ENCODE measurements at regions not wholly inside any gene's neighbourhood (a gene's known extent, or its start where the extent isn't known, plus 50 kb on each side); places are given as distances from the start of the nearest gene placed in this dataset.
"Not testable (repeated sequence)": the region's sequence is repeated elsewhere in the genome, so short reads cannot be mapped to it uniquely, and the experiment has no call there.

- Histone ChIP-seq H3K27ac (no peak overlapping the region), H3K4me1 (ENCODE audit: low read depth) (no peaks in the 10 kb centered on the region), H3K36me3 (no peaks in the 10 kb centered on the region), H3K9me3 (ENCODE audit: low read depth) (no peaks in the 10 kb centered on the region), H3K4me3 (no peak overlapping the region), H3K27me3 (no peaks in the 10 kb centered on the region)
- no peak for DNase-seq (ENCODE audit: low read depth in 1 of 2, low spot score in 1 of 2)
- TF ChIP-seq, protein P1, sequence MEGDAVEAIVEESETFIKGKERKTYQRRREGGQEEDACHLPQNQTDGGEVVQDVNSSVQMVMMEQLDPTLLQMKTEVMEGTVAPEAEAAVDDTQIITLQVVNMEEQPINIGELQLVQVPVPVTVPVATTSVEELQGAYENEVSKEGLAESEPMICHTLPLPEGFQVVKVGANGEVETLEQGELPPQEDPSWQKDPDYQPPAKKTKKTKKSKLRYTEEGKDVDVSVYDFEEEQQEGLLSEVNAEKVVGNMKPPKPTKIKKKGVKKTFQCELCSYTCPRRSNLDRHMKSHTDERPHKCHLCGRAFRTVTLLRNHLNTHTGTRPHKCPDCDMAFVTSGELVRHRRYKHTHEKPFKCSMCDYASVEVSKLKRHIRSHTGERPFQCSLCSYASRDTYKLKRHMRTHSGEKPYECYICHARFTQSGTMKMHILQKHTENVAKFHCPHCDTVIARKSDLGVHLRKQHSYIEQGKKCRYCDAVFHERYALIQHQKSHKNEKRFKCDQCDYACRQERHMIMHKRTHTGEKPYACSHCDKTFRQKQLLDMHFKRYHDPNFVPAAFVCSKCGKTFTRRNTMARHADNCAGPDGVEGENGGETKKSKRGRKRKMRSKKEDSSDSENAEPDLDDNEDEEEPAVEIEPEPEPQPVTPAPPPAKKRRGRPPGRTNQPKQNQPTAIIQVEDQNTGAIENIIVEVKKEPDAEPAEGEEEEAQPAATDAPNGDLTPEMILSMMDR (IDR thresholded peaks at IDR 0.05; ENCODE audit: low read depth, low read length) = no peak
Measured at GRCh38 chr4:120000591-120001296, 65.9 kb downstream of the MAD2L1 start.

DNA sequence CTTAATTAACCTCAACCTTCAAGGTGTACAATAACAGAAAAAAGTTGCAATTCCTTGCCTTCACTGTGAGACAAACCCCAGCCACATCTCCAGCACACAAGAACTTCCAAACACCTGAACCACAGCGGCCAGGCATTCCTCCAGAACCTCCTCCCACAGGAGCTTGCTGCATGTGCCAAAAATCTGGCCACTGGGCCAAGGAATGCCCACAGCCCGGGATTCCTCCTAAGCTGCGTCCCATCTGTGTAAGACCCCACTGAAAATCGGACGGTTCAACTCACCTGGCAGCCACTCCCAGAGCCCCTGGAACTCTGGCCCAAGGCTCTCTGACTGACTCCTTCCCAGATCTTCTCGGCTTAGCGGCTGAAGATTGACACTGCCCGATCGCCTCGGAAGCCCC is 70.6 kb downstream of the MAD2L1 start:
- not testable (repeated sequence) for H3K9me3 ChIP-seq (ENCODE audit: low read depth); H3K27me3 ChIP-seq; H3K36me3 ChIP-seq; H3K4me1 ChIP-seq (ENCODE audit: low read depth); H3K27ac ChIP-seq; H3K4me3 ChIP-seq; DNase-seq (ENCODE audit: low read depth in 1 of 2, low spot score in 1 of 2)

DNA sequence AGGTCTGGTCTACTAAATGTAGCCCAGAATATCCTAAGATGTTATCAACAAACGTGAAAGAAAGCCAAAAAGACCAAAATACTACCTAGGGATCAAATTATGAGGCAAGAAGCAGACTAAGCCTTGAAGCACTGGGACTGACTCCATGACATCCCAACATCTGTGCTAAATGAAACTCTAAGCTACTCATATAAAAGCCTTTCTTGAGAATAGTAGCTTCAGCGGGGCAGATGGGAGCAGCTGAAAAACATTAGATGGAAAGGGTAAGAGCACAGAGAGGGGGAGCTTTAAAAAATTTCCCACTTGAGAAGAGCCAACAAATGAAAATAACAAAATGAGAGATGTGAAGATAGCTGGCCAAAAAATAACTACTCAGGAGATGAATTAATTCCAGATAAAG is 81.7 kb downstream of the MAD2L1 start:
- H3K4me1 ChIP-seq (ENCODE audit: low read depth) = no peaks in the 10 kb centered on the region
- no peaks in the 10 kb centered on the region for H3K27me3 ChIP-seq
- no peaks in the 10 kb centered on the region for H3K9me3 ChIP-seq (ENCODE audit: low read depth)
- no peak overlapping the region for H3K4me3 ChIP-seq
- no peak for DNase-seq (ENCODE audit: low read depth in 1 of 2, low spot score in 1 of 2)
- H3K27ac ChIP-seq = no peak overlapping the region
- H3K36me3 ChIP-seq = no peaks in the 10 kb centered on the region
- TF ChIP-seq, protein P1 (IDR thresholded peaks at IDR 0.05; ENCODE audit: low read depth, low read length) = no peak

DNA sequence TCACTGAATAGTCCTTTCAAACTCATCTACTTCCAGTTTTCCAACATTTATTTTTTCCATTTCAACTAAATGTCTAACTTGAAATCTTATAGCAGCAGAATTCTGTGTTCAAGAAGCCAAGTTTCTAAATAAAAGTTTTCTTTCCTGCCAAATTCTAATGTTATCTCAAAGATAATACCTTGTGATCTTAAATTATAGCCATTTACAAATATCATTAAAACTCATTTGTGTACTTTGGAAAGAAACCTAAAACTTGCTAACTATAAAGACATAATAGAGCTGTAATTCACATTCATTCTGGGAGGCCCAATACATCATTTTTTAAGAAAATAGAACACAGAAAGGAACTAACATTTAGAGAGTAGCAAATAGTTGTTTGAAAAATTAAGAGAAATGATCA is 83.9 kb downstream of the MAD2L1 start:
- Histone ChIP-seq H3K9me3 (ENCODE audit: low read depth) (no peaks in the 10 kb centered on the region), H3K36me3 (no peaks in the 10 kb centered on the region), H3K4me1 (ENCODE audit: low read depth) (no peaks in the 10 kb centered on the region), H3K27me3 (no peaks in the 10 kb centered on the region), H3K27ac (no peak overlapping the region), H3K4me3 (no peak overlapping the region)
- TF ChIP-seq, protein P1 (IDR thresholded peaks at IDR 0.05; ENCODE audit: low read depth, low read length) = no peak
- DNase-seq (ENCODE audit: low read depth in 1 of 2, low spot score in 1 of 2) = no peak

- H3K4me1 ChIP-seq (ENCODE audit: low read depth) = no peaks in the 10 kb centered on the region
- no peak overlapping the region for H3K27ac ChIP-seq
- H3K36me3 ChIP-seq = no peaks in the 10 kb centered on the region
- no peak overlapping the region for H3K4me3 ChIP-seq
- no peak for DNase-seq (ENCODE audit: low read depth in 1 of 2, low spot score in 1 of 2)
- no peaks in the 10 kb centered on the region for H3K27me3 ChIP-seq
- TF ChIP-seq, protein P1 (IDR thresholded peaks at IDR 0.05; ENCODE audit: low read depth, low read length) = no peak
- H3K9me3 ChIP-seq (ENCODE audit: low read depth) = no peaks in the 10 kb centered on the region
Measured at GRCh38 chr4:119980456-119980855, 86.2 kb downstream of the MAD2L1 start.

- Histone ChIP-seq H3K4me1 (ENCODE audit: low read depth) (no peaks in the 10 kb centered on the region), H3K4me3 (no peak overlapping the region), H3K36me3 (no peaks in the 10 kb centered on the region), H3K27ac (no peak overlapping the region), H3K27me3 (no peaks in the 10 kb centered on the region), H3K9me3 (ENCODE audit: low read depth) (no peaks in the 10 kb centered on the region)
- DNase-seq (ENCODE audit: low read depth in 1 of 2, low spot score in 1 of 2) = no peak
- TF ChIP-seq, protein P1 (IDR thresholded peaks at IDR 0.05; ENCODE audit: low read depth, low read length) = no peak
Measured at GRCh38 chr4:119977076-119977940, 89.3 kb downstream of the MAD2L1 start.

Measured in cardiac muscle cell (in vitro differentiated cells and primary cell).